Neutrophil (primary cell): ENCODE measurements at regions not wholly inside any gene's neighbourhood (a gene's known extent, or its start where the extent isn't known, plus 50 kb on each side); places are given as distances from the start of the nearest gene placed in this dataset.

Source experiments
- H3K27ac ChIP-seq: fragments of 200-600 bp; sonication (generic); 2 replicates; pipeline ENCODE4 v1.5.1; 2016; ENCODE audit warnings: mild to moderate bottlenecking, moderate library complexity
- H3K27me3 ChIP-seq: fragments of 200-600 bp; sonication (generic); 2 replicates; pipeline ENCODE4 v1.6.0; 2016; ENCODE audit warnings: mild to moderate bottlenecking
- H3K36me3 ChIP-seq: fragments of 200-600 bp; sonication (generic); 2 replicates; pipeline ENCODE4 v1.5.1; 2017
- H3K4me1 ChIP-seq, 2 experiments: fragments of 200-600 bp in 1 of 2; sonication (generic) in 1 of 2; 1 replicate in 1 of 2; 2 replicates in 1 of 2; pipeline versions ENCODE4 v1.5.1 to v1.6.1; 2013 to 2016; ENCODE audit warnings: low read depth in 1 of 2, low read length in 1 of 2, mild to moderate bottlenecking in 1 of 2, moderate library complexity in 1 of 2; ENCODE audit not compliant: control insufficient read depth in 1 of 2, insufficient read depth in 1 of 2
- H3K4me3 ChIP-seq, 2 experiments: fragments of 200-600 bp in 1 of 2; sonication (generic) in 1 of 2; 1 replicate in 1 of 2; 2 replicates in 1 of 2; pipeline ENCODE4 v1.5.1; 2013 to 2016; ENCODE audit warnings: low read depth in 1 of 2, low read length in 1 of 2, mild to moderate bottlenecking in 1 of 2, moderate library complexity in 1 of 2
- H3K9me3 ChIP-seq: fragments of 200-600 bp; sonication (generic); 2 replicates; pipeline ENCODE4 v1.5.1; 2016
- TF ChIP-seq, protein P1 (sequence below): fragments of 200-600 bp; sonication (generic); IDR thresholded peaks from 2 replicates; pipeline ENCODE4 v1.5.1; 2016; ENCODE audit warnings: antibody characterized with exemption

DNA sequence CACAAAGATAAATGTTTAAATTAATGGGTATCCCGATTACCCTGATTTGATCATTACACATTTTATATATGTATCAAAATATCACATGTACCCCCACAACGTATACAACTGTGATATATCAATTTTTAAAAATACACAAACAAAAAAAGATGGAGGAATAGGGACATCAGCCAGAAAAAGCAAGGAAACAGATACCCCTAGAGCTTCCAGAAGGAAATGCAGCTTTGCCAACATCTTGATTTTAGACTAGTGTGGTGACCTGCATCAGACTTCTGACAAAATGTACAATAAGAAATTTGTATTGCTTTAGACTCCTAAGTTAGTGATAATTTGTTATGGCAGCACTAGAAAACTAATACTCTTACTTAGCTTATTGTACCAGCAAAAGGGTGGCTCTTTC is 483.8 kb downstream of the TUSC7 start:
- TF ChIP-seq, protein P1, sequence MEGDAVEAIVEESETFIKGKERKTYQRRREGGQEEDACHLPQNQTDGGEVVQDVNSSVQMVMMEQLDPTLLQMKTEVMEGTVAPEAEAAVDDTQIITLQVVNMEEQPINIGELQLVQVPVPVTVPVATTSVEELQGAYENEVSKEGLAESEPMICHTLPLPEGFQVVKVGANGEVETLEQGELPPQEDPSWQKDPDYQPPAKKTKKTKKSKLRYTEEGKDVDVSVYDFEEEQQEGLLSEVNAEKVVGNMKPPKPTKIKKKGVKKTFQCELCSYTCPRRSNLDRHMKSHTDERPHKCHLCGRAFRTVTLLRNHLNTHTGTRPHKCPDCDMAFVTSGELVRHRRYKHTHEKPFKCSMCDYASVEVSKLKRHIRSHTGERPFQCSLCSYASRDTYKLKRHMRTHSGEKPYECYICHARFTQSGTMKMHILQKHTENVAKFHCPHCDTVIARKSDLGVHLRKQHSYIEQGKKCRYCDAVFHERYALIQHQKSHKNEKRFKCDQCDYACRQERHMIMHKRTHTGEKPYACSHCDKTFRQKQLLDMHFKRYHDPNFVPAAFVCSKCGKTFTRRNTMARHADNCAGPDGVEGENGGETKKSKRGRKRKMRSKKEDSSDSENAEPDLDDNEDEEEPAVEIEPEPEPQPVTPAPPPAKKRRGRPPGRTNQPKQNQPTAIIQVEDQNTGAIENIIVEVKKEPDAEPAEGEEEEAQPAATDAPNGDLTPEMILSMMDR: no peak
- H3K27ac ChIP-seq: no peak overlapping the region
- H3K9me3 ChIP-seq: no peaks in the 10 kb centered on the region
- H3K4me1 ChIP-seq: no peaks in the 10 kb centered on the region
- H3K27me3 ChIP-seq: no peaks in the 10 kb centered on the region
- H3K4me3 ChIP-seq: no peak overlapping the region
- no peaks in the 10 kb centered on the region for H3K36me3 ChIP-seq

- Histone ChIP-seq H3K4me1 (no peaks in the 10 kb centered on the region), H3K27ac (no peak overlapping the region), H3K4me3 (no peak overlapping the region), H3K36me3 (no peaks in the 10 kb centered on the region), H3K9me3 (no peaks in the 10 kb centered on the region), H3K27me3 (no peaks in the 10 kb centered on the region)
- TF ChIP-seq, protein P1: no peak
These were observed 485.5 kb downstream of the TUSC7 start for GRCh38 chr3:117195034-117195433.

- Histone ChIP-seq H3K4me1 (no peaks in the 10 kb centered on the region), H3K27ac (no peak overlapping the region), H3K9me3 (no peaks in the 10 kb centered on the region)
These were observed 491.4 kb downstream of the TUSC7 start for GRCh38 chr3:117200962-117201361.

GRCh38 chr3:117201901-117202774 is 492.6 kb downstream of the TUSC7 start:
- TF ChIP-seq, protein P1: no peak
- H3K36me3 ChIP-seq: no peaks in the 10 kb centered on the region
- H3K9me3 ChIP-seq: no peaks in the 10 kb centered on the region
- H3K27me3 ChIP-seq: no peaks in the 10 kb centered on the region
- H3K4me1 ChIP-seq: no peaks in the 10 kb centered on the region
- H3K4me3 ChIP-seq: no peak overlapping the region
- H3K27ac ChIP-seq: no peak overlapping the region

More at GRCh38 chr3:117200962-117201361, 491.4 kb downstream of the TUSC7 start:
- TF ChIP-seq, protein P1: no peak
- Histone ChIP-seq H3K4me3 (no peak overlapping the region), H3K27me3 (no peaks in the 10 kb centered on the region), H3K36me3 (no peaks in the 10 kb centered on the region)

DNA sequence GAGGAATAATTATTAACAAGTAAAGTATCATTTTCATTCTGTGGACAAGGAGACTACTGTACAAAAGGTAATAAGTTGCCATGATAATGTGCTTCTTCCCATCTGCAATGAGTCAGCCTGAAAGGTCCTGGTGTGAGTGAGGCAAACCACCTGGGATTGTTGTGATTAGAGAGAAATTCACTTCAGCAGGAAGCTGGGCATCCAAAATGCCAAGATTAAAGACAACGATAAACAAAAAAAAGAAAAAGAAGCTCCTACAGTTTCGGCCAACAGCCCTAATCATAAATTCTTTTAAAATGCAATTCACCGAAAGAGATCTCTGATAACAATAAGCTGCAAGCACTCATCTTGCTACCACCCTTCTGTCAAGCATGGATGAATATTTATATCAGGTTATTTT is 507.8 kb downstream of the TUSC7 start:
- H3K36me3 ChIP-seq: no peaks in the 10 kb centered on the region
- TF ChIP-seq, protein P1: no peak
- H3K4me3 ChIP-seq: no peak overlapping the region
- no peaks in the 10 kb centered on the region for H3K9me3 ChIP-seq
- H3K27ac ChIP-seq: no peak overlapping the region
- no peaks in the 10 kb centered on the region for H3K27me3 ChIP-seq
- no peaks in the 10 kb centered on the region for H3K4me1 ChIP-seq
